ENCODE measurements at regions not wholly inside any gene's neighbourhood (a gene's known extent, or its start where the extent isn't known, plus 50 kb on each side); places are given as distances from the start of the nearest gene placed in this dataset.
"Not testable (repeated sequence)": the region's sequence is repeated elsewhere in the genome, so short reads cannot be mapped to it uniquely, and the experiment has no call there.

DNA sequence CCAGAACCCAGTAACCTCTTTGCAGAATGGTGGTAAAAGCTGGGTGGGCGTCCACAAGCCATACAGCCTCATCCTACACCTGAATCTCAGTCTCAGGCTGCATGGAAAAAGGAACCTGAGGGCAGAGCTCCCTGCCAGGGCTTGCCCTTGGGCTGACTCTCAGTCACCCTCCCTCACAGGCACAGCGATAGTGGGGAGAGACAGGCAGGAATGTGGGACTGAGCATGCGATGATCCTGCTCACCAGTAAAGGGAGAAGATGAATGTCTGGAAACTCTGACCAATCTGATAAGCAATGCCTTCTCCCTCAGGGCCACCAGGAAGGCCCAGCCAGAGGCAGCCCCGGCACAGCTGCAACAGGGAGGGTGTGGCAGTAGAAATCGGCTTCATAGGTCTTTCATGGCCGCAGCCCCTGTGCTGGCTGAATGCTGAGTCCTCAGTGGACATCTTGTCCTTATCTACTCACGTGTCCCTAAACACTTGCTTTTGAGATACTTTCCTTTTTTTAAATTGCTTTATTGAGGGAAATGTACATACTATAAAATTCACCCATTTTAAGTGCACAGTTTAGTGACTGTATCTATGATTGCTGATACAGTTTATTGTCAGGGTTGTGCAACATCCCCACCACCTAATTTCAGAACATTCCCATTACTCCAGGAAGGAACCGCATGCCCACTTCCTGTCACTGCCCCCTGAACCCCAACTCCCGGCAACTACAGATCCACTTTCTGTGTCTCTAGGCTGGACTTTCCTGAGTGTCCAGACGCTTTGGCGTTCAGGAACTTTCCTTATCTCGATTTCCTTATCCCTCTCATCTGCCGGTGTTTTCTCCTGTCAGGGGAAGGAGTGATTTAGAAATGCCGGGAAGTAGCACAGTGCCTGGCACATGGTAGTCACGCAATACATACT lies 258.1 kb downstream of the PCNX1 start:
- Histone ChIP-seq H3K9me3 (no peaks in the 10 kb centered on the region), H3K27ac (peak overlapping the region; percentile 68 to 77 (median 73)), H3K4me1 (peaks cover 7 to 38% (median 20%) of the 10 kb centered on the region in 4 donors), H3K4me3 (no peak overlapping the region), H3K36me3 (no peaks in the 10 kb centered on the region), H3K27me3 (no peaks in the 10 kb centered on the region)
- WGBS, 2 donors (ENCODE audit: low coverage in 1 of 2) = 49 to 50% methylated on average over 8 to 14 of the region's 15 CpGs
- TF ChIP-seq, protein P1, sequence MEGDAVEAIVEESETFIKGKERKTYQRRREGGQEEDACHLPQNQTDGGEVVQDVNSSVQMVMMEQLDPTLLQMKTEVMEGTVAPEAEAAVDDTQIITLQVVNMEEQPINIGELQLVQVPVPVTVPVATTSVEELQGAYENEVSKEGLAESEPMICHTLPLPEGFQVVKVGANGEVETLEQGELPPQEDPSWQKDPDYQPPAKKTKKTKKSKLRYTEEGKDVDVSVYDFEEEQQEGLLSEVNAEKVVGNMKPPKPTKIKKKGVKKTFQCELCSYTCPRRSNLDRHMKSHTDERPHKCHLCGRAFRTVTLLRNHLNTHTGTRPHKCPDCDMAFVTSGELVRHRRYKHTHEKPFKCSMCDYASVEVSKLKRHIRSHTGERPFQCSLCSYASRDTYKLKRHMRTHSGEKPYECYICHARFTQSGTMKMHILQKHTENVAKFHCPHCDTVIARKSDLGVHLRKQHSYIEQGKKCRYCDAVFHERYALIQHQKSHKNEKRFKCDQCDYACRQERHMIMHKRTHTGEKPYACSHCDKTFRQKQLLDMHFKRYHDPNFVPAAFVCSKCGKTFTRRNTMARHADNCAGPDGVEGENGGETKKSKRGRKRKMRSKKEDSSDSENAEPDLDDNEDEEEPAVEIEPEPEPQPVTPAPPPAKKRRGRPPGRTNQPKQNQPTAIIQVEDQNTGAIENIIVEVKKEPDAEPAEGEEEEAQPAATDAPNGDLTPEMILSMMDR (IDR thresholded peaks at IDR 0.05) = peak in 2 of 5 experiments; percentile 23
- peak in 1 of 3 donors; percentile 49 for TF ChIP-seq POLR2AphosphoS5 (IDR thresholded peaks at IDR 0.05)
- TF ChIP-seq EP300 (IDR thresholded peaks at IDR 0.05; ENCODE audit: low read depth) = no peak
- intact Hi-C loops (cut with DNase I; ENCODE audit: low total_unique reads) = no loop called here
- DNase-seq = peak; percentile 82
- in situ Hi-C loops (cut with MboI; ENCODE audit: low pct_ligation_motif_present in 1 of 4, low pct_unique_long_range_greater_than_20kb in 1 of 4, low sequenced_read_pairs in 3 of 4) = no loop called here

DNA sequence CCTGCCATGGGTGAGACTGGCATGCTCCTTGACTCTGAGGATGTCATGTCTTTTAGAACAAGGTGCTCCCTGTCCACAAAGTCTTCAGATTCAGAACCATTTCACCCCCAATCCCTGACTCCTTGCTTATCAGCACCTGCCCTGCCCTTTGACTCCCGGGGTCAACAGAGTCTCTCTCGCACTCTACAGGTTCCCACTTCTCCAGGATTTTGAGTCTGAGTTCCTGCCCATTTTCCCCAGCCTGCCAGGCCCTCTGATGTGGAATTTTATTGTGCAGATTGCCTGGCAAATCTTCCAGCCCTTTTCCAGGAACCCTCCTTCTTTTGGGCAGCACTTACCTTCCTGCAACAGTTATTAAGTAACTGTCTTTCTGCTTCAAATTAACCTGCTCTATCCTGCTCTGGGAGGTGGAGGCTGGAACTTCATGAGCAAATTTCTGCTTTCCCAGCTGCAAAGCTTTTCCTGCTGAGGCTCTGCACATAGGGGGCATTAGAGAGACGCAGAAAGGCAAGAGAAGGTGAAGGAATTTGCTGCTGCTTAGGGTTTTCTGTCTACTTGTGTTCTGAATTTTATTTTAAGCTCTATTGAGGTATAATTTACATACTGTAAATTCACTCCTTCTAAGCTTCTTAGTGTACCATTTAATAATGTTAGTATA lies 259.1 kb downstream of the PCNX1 start:
- intact Hi-C loops (cut with DNase I; ENCODE audit: low total_unique reads) = no loop called here
- peak overlapping the region; percentile 68 to 77 (median 73) for H3K27ac ChIP-seq

DNA sequence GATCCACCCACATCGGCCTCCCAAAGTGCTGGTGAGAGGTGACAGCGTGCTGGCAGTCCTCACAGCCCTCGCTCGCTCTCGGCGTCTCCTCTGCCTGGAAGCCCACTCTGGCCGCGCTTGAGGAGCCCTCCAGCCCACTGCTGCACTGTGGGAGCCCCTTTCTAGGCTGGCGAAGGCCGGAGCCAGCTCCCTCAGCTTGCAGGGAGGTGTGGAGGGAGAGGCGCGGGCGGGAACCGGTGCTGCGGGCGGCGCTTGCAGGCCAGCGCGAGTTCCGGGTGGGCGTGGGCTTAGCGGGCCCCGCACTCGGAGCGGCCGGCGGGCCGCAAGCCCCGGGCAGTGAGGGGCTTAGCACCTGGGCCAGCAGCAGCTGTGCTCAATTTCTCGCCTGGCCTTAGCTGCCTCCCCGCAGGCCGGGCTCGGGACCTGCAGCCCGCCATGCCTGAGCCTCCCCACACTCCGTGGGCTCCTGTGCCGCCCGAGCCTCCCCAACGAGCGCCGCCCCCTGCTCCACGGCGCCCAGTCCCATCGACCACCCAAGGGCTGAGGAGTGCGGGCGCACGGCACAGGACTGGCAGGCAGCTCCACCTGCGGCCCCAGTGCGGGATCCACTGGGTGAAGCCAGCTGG lies 260.2 kb downstream of the PCNX1 start:
- in situ Hi-C loops (cut with MboI; ENCODE audit: low pct_ligation_motif_present in 1 of 4, low pct_unique_long_range_greater_than_20kb in 1 of 4, low sequenced_read_pairs in 3 of 4); H3K9me3 ChIP-seq; intact Hi-C loops (cut with DNase I; ENCODE audit: low total_unique reads); H3K27ac ChIP-seq; H3K4me3 ChIP-seq; H3K36me3 ChIP-seq; H3K27me3 ChIP-seq; DNase-seq: not testable (repeated sequence)
- 80 to 95% methylated on average over 1 to 47 of the region's 48 CpGs for WGBS, 2 donors (ENCODE audit: low coverage in 1 of 2)
- peaks cover 7 to 37% (median 20%) of the 10 kb centered on the region in 4 donors for H3K4me1 ChIP-seq

More for the DNA sequence above, 259.1 kb downstream of the PCNX1 start:
- DNase-seq = peak; percentile 34
- no peaks in the 10 kb centered on the region for H3K9me3 ChIP-seq
- 29 to 45% methylated on average over 3 of the region's 3 CpGs for WGBS, 2 donors (ENCODE audit: low coverage in 1 of 2)
- in situ Hi-C loops (cut with MboI; ENCODE audit: low pct_ligation_motif_present in 1 of 4, low pct_unique_long_range_greater_than_20kb in 1 of 4, low sequenced_read_pairs in 3 of 4) = no loop called here
- H3K27me3 ChIP-seq = no peaks in the 10 kb centered on the region
- H3K4me1 ChIP-seq = peaks cover 7 to 38% (median 20%) of the 10 kb centered on the region in 4 donors
- no peak overlapping the region for H3K4me3 ChIP-seq
- no peaks in the 10 kb centered on the region for H3K36me3 ChIP-seq
- TF ChIP-seq, protein P1 (IDR thresholded peaks at IDR 0.05) = peak; percentile 9 to 65 (median 18)
- TF ChIP-seq EP300 (IDR thresholded peaks at IDR 0.05; ENCODE audit: low read depth) = no peak

DNA sequence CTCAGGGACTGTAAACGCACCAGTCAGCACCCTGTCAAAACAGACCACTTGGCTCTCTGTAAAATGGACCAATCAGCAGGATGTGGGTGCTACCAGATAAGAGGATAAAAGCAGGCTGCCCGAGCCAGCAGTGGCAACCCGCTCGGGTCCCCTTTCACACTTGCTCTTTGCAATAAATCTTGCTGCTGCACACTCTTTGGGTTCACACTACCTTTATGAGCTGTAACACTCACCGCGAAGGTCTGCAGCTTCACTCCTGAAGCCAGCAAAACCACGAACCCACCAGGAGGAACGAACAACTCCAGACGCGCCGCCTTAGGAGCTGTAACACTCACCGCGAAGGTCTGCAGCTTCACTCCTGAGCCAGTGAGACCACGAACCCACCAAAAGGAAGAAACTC lies 260.9 kb downstream of the PCNX1 start:
- intact Hi-C loops (cut with DNase I; ENCODE audit: low total_unique reads); DNase-seq; H3K27ac ChIP-seq; H3K27me3 ChIP-seq; H3K4me3 ChIP-seq; H3K36me3 ChIP-seq; H3K9me3 ChIP-seq; in situ Hi-C loops (cut with MboI; ENCODE audit: low pct_ligation_motif_present in 1 of 4, low pct_unique_long_range_greater_than_20kb in 1 of 4, low sequenced_read_pairs in 3 of 4): not testable (repeated sequence)
- 55 to 80% methylated on average over 2 to 14 of the region's 14 CpGs for WGBS, 2 donors (ENCODE audit: low coverage in 1 of 2)
- peaks cover 7 to 30% (median 20%) of the 10 kb centered on the region in 4 donors for H3K4me1 ChIP-seq

Data from transverse colon (tissue), 4 donors.